ENCODE measurements at regions not wholly inside any gene's neighbourhood (a gene's known extent, or its start where the extent isn't known, plus 50 kb on each side); places are given as distances from the start of the nearest gene placed in this dataset.

- in situ Hi-C loops (cut with HindIII; ENCODE audit: low sequenced_read_pairs): no loop called here
- no peak overlapping the region for H3K4me3 ChIP-seq (ENCODE audit: low read depth, low read length)
- no peak for DNase-seq (ENCODE audit: low read depth, low spot score)
- TF ChIP-seq CTCF (IDR thresholded peaks at IDR 0.05; ENCODE audit: low read depth, low read length): no peak
Observed at GRCh38 chr11:38968951-38969350, 2370.9 kb upstream of the RAG2 start.

GRCh38 chr11:38952698-38953097, 2354.7 kb upstream of the RAG2 start:
- in situ Hi-C loops (cut with HindIII; ENCODE audit: low sequenced_read_pairs): no loop called here
- no peak for TF ChIP-seq CTCF (IDR thresholded peaks at IDR 0.05; ENCODE audit: low read depth, low read length)
- no peak overlapping the region for H3K4me3 ChIP-seq (ENCODE audit: low read depth, low read length)
- DNase-seq (ENCODE audit: low read depth, low spot score): no peak

GRCh38 chr11:38950867-38951266, 2352.8 kb upstream of the RAG2 start:
- no peak for TF ChIP-seq CTCF (IDR thresholded peaks at IDR 0.05; ENCODE audit: low read depth, low read length)
- DNase-seq (ENCODE audit: low read depth, low spot score): no peak
- H3K4me3 ChIP-seq (ENCODE audit: low read depth, low read length): no peak overlapping the region
- in situ Hi-C loops (cut with HindIII; ENCODE audit: low sequenced_read_pairs): no loop called here

- no peak for DNase-seq (ENCODE audit: low read depth, low spot score)
- in situ Hi-C loops (cut with HindIII; ENCODE audit: low sequenced_read_pairs): no loop called here
- no peak for TF ChIP-seq CTCF (IDR thresholded peaks at IDR 0.05; ENCODE audit: low read depth, low read length)
Observed at GRCh38 chr11:38948392-38948791, 2350.4 kb upstream of the RAG2 start.

DNA sequence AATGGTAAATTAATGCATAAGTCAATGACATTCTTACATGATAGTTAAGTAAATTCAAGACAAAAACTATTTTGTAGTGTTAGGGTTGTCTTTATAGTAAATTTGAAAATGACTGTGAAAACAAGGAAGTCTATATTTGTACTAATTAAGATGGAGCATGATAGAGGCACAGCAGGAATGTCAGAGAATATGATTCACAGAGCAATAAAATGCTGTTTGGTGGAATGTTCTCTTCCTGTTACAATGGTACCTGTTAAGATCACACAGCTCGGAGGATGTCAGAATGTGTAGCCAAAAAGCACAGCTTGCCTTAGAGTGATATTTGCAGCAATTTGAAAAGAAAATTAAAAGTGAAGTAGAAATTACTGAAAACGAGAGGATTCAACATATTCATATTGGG, 2339.7 kb upstream of the RAG2 start:
- no peak for TF ChIP-seq CTCF (IDR thresholded peaks at IDR 0.05; ENCODE audit: low read depth, low read length)
- no peak overlapping the region for H3K4me3 ChIP-seq (ENCODE audit: low read depth, low read length)
- in situ Hi-C loops (cut with HindIII; ENCODE audit: low sequenced_read_pairs): no loop called here
- DNase-seq (ENCODE audit: low read depth, low spot score): no peak

More at GRCh38 chr11:38948392-38948791, 2350.4 kb upstream of the RAG2 start:
- H3K4me3 ChIP-seq (ENCODE audit: low read depth, low read length): no peak overlapping the region

DNA sequence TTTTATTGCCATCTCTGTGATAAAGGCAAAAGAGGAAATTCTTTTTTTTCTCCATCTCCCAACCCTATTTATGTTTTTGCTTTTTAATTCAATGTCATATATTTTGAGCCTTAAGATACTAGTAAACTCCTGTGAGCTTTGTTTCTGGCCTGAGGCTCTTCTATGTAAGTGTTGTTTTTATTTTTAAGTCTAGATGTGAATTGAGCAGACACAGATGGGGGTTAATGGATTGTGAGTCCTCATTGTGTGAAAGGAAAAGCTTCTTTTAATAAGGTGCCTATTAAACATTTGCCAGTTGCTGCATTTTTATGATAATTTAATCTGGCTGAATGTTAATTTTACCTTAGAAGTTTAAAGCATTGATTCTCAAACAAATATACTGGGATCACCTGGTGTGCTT, 2337.9 kb upstream of the RAG2 start:
- TF ChIP-seq CTCF (IDR thresholded peaks at IDR 0.05; ENCODE audit: low read depth, low read length): no peak
- H3K4me3 ChIP-seq (ENCODE audit: low read depth, low read length): no peak overlapping the region
- in situ Hi-C loops (cut with HindIII; ENCODE audit: low sequenced_read_pairs): no loop called here
- DNase-seq (ENCODE audit: low read depth, low spot score): no peak

GRCh38 chr11:38927993-38928392, 2330.0 kb upstream of the RAG2 start:
- no peak for TF ChIP-seq CTCF (IDR thresholded peaks at IDR 0.05; ENCODE audit: low read depth, low read length)
- no peak overlapping the region for H3K4me3 ChIP-seq (ENCODE audit: low read depth, low read length)
- DNase-seq (ENCODE audit: low read depth, low spot score): no peak
- in situ Hi-C loops (cut with HindIII; ENCODE audit: low sequenced_read_pairs): no loop called here
